Renal cortical epithelial cell (primary cell): ENCODE measurements at regions not wholly inside any gene's neighbourhood (a gene's known extent, or its start where the extent isn't known, plus 50 kb on each side); places are given as distances from the start of the nearest gene placed in this dataset.

Source experiments
- DNase-seq: peaks from one replicate; pipeline ENCODE4 v3.0.0-alpha.2; 2011; ENCODE audit warnings: low read depth

DNA sequence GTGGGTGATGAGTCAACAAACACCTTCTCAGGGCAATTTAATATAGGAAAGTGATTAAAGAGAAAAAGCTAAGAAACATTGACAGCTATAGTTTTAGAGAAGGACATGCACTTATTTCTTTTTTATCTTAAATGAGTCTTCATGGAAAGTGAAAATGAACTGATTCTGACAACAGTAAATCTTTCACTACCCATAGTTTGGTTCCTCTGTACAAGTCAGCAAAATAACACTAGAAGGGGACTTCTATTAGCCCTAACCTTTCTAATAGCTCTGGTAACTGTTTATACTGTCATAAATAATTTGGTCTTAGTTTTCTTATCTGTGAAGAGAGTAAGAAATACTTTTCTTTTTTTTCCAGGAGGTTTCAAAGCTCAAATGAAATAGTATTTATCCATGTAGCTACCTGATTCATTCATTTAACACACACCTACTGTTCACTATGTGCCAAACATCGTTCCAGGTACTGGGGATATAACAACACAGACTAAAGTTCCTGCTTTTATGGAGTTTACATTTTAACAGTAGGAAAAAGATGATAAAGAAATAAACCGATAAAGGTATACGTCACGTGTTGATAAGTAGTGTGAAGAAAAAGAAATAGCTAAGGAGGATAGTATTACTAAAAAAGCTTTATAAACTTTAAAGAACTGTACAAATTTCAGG, 148.2 kb downstream of the PCSK1 start:
- DNase-seq, result no peak

DNA sequence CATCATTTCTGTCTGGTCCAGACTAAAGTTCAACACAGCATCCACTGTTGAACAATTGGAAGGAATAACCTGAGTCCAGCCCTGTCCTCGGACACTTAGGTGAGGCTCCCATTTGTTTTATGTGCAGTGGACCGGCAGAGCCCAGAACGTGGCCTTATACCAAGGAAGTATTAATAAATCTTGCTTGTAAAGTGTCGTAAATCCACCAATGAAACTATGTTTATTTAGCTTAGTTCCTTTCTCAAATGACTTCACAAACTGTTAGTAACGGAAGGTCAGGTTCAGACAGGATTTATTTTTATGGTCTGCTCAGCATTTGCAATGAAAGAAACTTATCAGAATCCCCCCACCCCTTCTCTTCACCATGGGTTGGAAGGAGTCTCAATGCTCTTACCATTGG, 149.5 kb downstream of the PCSK1 start:
- DNase-seq, result no peak

GRCh38 chr5:96282020-96282419, 151.0 kb downstream of the PCSK1 start:
- DNase-seq, result no peak

DNA sequence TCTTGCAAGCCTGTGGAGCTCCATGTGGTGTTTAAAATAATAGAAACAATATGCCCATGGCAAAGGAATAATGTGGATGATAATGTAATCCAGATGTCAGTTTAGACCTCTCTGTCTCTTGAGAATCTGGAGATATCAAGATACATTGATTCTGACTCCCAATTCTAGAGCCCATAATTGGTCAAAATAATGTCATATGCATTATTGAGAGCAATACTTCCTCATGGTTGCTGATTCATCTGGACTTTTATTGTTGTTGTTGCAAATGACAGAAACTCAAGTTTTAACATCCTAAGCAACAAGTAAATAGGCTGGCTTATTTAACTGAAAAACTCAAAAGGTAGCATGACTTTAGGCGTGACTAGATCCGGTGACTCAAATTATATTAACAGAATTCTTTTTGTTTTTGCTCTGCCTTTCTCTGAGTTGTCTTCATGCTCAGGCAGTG, 152.1 kb downstream of the PCSK1 start:
- peak; percentile 32 for DNase-seq

GRCh38 chr5:96279801-96280542, 153.1 kb downstream of the PCSK1 start:
- peak; percentile 46 for DNase-seq

- DNase-seq, result no peak
Measured at GRCh38 chr5:96278981-96279380, 154.1 kb downstream of the PCSK1 start.

GRCh38 chr5:96275051-96275450, 158.0 kb downstream of the PCSK1 start:
- DNase-seq, result peak; percentile 41

GRCh38 chr5:96265487-96265886, 167.6 kb downstream of the PCSK1 start:
- DNase-seq, result no peak

GRCh38 chr5:96264047-96264446, 169.0 kb downstream of the PCSK1 start:
- no peak for DNase-seq

- DNase-seq, result no peak
Measured at GRCh38 chr5:96262105-96262504, 170.9 kb downstream of the PCSK1 start.

- no peak for DNase-seq
Measured at GRCh38 chr5:96260009-96260408, 173.0 kb downstream of the PCSK1 start.

GRCh38 chr5:96259151-96259772, 173.8 kb downstream of the PCSK1 start:
- DNase-seq, result peak; percentile 88

- no peak for DNase-seq
Measured at GRCh38 chr5:96258692-96259091, 174.4 kb downstream of the PCSK1 start.

- peak; percentile 28 for DNase-seq
Measured at GRCh38 chr5:96257904-96258303, 175.1 kb downstream of the PCSK1 start.

- DNase-seq, result no peak
Measured at GRCh38 chr5:96256795-96257470, 176.1 kb downstream of the PCSK1 start.

GRCh38 chr5:96254980-96255691, 177.9 kb downstream of the PCSK1 start:
- peak; percentile 57 for DNase-seq

DNA sequence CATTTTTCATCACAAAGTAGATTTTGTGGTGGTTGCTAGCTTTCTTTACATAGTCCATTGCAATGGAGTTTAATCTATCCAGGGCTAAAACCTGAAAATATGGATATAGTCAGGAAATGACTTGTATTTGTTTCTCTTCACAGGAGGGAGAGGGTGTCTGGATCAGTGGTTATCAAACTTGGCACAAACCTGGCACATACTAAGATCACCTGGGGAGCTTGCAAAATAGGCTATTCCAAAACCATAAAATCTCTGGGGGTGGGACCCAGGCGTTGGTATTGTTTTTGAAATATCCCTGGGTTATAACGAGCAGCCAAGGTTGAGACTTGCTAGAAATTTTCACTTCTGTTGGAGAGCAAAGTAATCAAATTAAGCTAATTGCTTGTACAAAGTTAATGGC, 179.9 kb downstream of the PCSK1 start:
- no peak for DNase-seq

DNA sequence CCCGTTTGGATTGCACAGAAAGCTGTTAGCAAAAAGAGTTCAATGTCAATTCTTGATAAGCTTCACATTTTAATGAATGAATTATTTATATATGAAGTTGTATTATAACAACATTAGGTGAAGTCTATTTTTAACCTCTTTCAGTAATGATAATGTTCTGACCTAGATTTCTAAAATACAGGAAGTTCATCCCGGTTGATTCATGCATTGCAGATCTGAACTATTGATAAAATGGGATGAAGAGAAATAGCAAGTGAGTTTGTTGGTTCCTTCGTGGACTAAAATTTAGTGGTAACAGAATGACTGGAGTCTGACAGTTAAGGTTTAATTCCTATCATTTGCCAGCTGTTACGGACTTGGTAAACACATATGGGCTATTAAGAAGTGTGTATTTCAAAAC, 180.5 kb downstream of the PCSK1 start:
- DNase-seq, result no peak

- no peak for DNase-seq
Measured at GRCh38 chr5:96250782-96251181, 182.3 kb downstream of the PCSK1 start.

GRCh38 chr5:96248131-96248530, 184.9 kb downstream of the PCSK1 start:
- no peak for DNase-seq

GRCh38 chr5:96247708-96248107, 185.3 kb downstream of the PCSK1 start:
- DNase-seq, result no peak
